IPS-NIHi11 (cell line): ENCODE measurements at regions not wholly inside any gene's neighbourhood (a gene's known extent, or its start where the extent isn't known, plus 50 kb on each side); places are given as distances from the start of the nearest gene placed in this dataset.
"Not testable (repeated sequence)": the region's sequence is repeated elsewhere in the genome, so short reads cannot be mapped to it uniquely, and the experiment has no call there.

Experiments used
- DNase-seq: peaks from one replicate; pipeline ENCODE4 v3.0.0; 2012; ENCODE audit warnings: mixed read lengths, low spot score

DNA sequence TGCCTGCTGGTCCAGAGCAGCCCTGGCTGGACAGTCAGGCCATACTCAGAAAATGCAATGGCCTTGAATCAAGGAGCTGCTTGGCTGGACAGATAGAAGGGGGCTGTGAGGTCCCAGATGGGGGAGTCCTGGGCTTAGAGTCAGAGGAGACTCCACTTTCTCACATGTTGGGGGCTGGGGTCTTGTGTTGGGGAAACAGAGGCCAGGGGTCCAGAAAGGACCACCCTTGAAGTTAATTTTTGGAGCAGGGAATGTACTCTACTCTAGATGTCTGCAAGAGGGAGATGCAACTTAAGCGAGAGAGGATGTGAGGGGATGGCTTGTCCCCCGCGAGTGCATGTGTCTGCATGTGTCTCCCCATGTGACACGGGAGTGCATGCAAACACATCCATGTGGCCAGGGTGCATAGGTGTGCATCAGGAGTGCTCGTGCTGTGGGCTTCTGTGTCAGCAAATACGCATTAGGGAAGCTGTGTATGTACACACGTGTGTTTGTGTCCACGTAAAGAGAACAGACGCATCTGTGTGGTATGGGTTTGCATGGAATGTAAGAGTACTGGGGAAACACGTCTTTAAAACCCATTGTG, 303.2 kb downstream of the MYCN start:
- no peak for DNase-seq

DNA sequence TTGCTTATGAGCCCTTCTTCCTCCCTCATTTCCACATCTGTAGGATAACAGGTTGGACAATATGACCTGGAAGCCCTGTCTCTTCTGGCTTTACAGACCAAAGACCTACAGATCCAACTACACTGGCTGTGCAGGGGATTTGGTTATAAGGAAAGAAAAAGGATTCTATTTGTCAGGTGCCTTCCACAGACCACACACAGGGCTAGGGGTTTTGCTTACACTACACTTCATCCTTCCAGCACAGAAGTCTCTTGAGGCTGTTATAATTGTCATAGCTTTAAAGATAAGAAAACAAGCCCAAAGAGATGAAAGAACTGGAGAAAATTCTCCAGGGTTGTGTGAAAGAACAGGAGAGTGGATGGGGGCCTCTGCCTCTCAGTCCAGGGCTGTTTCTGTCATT, 302.6 kb downstream of the MYCN start:
- DNase-seq, result no peak

DNA sequence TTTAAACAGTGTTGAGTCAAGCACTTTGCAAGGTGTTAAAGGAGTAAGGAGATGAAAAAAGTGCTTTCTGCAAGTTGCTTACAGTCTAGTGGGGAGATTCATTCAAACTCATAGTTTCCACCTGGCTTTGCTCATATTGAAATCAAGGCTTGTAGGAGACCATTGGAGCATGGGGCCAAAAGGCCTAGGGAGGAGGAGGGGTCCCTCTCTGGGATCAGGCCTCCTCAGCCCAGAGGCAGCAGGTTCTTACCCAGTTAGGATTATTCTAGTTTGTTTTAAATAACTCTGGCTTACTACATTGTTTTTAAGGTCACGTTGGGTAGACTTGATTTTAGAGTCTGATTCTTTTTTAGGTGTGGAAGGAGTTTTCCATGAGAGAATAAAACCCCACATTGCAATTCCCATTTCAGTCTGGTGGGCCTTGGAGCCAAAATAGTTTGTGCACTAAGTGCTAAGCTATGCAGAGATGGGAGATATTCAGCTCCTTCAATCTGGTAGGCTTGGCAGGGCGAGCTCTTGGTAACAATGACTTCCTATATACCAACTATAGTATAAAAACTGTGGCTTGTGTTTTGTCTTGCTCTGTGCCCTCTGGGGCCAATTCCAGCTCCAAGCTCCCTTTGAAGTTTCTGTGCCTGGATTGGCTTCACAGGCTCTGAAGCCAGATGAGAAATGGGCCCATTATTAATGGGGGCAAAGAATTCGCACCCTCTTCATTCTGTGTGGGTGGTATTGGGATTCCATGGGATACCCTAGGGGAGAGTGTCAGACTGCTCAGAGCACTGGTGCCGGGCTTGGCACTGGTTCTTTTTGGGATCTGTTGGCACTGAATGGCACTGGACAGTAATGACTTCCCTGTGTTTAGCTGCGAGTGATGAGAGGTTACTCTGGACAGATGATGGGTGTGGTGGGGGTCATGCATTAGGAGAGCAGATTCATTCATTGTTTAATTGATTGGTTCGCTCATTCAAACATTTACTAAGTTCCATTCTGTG, 301.1 kb downstream of the MYCN start:
- DNase-seq, result no peak

DNA sequence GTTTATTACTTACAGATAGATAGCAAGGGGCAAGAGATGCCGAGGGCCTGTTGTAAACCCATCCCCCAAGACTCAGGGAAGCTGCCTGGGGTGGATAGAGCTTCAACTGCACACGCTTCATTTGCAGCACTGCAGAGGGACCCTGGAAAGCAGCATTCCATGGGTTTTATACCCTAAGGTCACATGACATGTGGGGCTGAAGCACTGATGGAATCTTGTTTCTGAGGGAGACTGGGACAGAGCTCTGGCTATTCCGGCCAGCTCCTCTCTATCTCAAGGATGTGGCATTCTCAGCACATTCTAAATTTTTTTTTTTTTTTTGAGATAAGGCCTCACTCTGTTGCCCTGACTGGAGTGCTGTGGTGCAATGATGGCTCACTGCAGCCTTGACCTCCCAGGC, 300.1 kb downstream of the MYCN start:
- DNase-seq, result no peak

DNA sequence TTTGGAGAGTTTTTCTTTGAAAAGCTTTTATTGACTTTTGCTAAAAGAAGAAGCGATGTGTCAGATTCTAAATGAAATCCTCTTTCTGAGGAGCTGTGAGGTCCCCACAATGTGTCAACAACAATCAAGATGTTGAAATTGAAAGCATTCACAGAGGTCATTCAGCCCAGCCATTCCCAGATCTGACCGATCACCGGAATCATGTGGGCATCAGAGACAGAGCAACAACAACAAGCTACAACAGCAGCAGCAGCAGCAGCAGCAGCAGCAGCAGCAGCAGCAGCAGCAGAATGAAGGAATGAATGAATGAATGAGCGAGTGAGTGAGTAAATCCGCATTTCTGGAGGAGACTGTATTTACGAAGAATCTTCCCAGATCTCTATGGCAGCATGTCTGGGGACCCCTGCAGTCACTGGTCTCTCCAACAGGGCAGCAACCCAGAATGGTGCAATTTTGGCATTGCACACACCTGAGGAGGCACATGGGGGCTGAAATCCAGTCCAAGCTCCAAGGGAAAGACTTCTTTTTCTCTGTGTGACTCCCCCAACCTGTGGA, 299.0 kb downstream of the MYCN start:
- DNase-seq, result no peak

DNA sequence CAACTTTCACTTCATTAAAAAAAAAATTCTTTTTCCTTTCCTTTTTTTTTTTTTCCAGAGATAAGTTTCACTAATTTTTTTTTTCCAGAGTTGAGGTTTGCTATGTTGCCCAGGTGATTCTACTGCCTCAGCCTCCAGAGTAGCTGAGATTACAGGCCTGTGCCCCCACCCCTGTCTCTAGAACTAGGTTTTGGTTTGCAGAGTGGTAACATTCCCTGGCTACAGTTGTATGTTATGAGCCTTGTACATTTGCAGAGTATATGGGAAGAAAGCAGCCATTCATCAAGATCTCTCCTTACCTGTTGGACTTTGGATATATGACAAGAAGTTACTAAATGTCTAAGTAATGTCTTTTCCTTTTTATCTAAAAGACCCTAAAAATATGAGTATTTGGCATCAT, 298.4 kb downstream of the MYCN start:
- no peak for DNase-seq

DNA sequence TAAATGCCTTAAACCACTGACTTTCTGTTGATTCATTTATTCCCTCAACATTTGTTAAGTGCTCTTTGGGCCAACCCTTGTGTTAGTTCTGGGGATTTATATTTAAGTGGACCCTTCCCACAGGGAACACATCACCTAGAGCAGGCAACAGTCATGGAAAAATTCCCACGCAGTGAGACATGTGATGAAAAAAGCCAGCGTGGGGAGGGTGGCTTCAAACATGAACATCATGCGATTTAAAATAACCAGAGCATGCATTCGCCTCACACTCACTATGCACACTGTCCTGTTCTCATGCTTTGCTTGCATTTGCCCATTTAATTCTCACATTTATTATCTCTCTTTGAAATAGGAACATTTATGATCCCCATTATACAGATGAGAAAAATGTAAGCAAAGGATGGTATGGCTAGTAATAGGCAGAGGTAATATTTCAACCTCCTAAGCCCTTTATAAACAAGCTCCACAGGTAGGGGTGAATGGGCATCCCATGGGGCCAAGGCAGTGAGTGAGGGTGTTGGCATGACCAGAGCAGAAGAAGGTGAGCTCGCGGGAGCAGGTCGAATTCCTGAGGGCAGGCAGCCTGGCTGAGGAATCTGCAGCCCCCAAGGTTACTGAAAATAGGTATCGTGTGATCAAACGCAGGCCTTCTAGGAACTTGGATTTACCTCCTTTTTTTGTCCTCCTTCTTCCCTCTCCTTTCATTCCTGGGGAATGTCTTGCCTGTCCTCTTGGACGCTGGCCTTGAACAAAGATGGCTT, 297.8 kb downstream of the MYCN start:
- DNase-seq, result no peak

DNA sequence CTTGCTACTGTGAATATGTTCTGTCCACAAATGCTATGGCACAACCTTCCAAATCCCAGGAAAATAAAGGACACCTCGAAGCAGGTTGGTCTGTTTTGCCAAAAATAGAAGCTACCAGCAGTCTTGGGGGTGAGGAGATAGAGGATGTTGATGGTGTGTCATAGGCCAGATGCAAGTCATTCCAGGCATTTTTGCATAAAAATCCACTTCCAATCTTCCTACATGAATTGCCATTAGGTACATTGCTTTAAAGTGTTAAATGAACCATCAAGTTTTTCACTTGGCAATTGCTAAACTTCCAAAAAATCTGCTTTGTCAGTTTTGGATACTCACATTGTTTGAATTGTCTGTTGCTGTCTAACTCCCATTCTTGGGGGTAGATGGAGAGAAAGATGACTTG, 295.4 kb downstream of the MYCN start:
- no peak for DNase-seq

DNA sequence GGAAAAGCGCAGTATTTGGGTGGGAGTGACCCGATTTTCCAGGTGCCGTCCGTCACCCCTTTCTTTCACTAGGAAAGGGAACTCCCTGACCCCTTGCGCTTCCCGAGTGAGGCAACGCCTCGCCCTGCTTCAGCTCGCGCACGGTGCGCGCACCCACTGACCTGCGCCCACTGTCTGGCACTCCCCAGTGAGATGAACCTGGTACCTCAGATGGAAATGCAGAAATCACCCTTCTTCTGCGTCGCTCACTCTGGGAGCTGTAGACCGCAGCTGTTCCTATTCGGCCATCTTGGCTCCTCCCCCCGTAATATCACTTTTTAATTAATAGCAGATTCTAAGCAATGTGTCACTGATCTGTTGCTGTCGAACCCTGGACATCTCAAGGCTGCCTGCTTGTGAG, 294.9 kb downstream of the MYCN start:
- not testable (repeated sequence) for DNase-seq

DNA sequence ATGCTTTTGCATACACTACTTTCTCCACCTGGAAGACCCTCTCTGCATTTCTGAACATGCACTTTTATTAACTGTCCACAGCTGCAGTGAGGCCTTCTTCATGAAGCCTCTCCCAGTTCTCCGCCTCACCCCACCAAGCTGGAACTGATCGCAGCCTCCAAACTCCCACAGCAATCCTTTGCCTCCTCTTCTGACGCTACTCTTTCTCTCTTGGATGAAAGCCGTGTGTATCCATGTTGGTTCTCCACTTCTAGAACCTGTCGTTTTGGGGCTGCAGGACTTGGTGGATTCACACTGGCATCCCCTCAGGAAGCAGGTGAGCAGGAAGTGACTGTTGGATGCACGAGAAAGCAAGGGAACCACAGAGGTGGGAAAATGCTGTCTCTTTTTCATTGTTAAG, 288.6 kb downstream of the MYCN start:
- DNase-seq, result no peak

DNA sequence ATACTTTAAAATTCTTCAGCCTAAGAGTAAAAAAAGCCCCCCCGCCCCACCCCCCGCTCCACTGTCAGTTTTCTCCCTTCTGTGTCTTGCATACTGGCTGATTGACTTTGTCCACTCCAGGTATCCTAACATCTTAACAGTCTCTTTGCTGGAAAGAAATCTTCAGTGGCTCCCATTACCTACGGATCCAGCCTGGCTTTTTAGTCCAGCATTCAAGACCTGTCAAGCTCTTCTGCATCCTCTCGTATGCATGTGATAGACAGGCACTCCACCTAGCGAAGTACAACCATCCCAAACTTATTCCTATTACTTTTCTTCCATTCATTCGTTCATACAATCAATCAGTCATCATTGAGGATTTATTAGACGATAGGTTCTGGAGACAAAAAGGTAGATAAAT, 288.1 kb downstream of the MYCN start:
- DNase-seq, result no peak

DNA sequence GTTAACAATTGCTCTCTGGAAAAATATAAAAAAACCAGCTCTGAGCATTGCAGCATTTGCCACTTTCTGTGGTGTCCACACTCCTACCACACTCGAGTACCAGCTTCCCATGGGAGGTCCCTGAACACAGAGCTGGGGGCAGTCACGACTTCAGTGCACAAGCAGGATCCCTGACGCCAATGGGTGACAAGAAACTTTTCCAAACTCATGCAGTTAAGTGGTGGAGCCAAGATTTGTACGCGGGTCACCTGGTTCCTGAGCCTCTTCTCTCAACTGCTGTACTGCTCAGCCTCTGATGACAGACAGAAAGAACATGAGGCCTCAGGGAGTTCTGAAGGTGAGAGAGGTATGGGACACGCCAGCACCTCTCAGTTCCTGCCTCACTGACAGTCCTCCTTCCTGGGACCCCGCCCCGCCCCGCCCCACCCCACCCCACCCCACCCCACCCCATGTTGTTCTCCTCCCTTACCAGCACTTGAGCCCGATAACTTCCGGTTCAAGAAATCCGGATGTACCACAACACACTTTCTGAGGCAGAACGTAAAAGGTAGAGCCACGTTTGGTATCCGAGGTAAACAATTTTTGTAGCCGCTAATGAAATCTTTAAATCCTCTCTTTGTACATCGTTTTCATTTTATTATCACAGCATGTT, 287.6 kb downstream of the MYCN start:
- no peak for DNase-seq

DNA sequence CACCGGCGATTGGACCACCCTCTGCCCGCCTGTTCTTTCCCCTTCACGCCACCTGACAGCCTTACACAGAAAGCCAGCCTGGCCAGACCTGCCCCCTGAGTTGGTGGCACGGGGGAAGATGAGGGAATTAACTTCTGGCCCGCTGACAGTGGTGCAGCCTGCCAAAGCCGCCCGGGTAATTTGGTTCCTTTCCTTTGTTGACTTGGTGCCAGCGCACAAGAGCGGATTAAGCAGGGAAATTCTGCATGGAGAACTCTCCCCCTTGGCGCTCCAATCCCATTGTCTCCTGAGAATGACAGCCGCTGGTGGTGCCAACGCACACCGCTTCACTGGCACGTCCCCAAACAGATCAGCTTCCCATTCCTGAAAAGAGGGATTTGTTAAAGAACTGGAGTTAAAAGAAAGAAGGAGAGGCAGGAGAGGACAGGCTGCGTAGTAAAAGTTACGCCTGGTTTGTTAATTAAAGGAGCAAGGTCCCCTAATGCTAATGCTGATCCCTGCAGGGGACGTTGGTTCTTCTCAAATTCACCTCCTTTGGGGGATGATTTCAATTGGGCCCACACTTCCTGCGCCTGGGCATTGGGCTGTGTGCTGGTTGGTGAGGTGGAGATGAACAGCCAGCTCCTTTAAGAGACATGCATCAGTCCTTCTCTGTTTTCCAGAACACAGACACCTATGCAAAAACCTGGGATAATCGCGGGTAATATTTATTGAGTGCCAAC, 286.8 kb downstream of the MYCN start:
- DNase-seq, result no peak

DNA sequence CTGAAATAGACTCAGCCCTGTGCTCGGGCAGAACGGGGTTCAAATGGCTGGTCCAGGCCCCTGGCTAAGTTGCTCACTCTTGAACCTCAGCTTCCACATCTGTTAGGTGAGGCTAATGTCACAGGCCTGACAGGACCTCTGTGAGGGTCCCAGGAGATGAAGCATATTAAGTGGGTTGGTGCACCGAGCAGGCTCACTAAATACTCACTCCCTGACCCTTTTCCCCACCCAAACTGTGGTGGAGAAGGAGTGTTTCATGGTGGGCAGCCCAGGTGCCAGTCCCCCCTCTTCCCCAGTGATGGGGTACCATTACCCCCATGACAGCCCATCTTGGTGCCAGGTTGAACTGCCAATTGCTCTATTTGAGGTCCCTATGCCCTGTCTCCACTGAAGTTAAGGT, 286.0 kb downstream of the MYCN start:
- no peak for DNase-seq

DNA sequence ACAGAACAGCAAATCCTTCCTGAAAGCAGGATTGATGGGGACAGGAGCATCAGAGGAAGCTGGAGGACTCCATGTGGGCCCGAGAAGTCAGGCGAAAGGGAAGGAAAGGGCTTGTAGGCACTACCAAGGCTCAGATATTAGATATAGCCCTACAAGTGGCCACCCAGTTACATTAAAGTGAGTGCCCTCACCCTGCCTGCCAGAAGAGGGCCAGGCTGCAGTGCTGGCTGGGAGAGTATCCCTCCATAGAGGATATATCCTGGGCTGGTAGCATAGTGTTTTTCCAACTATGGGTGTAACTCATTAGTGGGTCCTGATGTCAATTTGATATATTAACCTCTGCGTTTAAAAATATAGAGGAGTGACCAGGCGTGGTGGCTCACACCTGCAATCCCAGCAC, 285.2 kb downstream of the MYCN start:
- DNase-seq, result no peak

DNA sequence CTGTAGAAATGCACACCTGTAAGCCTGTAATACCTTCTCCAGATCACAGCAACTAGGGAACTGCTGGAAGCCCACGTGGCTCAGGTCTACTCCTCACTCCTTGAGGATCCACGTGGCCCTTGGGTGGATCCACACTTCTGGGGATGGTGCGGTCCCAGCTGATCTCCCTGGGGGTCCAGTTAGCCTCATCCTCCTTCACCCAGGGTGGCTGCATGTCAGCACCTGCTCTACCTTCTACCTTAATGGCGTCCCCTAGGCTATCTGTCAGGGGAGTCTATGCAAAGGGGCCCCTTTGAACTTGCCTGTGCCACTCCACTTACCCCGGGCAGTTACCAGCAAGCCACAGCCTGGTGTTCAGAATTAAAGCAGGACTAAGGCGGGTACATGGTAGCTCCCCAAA, 284.7 kb downstream of the MYCN start:
- DNase-seq, result no peak

DNA sequence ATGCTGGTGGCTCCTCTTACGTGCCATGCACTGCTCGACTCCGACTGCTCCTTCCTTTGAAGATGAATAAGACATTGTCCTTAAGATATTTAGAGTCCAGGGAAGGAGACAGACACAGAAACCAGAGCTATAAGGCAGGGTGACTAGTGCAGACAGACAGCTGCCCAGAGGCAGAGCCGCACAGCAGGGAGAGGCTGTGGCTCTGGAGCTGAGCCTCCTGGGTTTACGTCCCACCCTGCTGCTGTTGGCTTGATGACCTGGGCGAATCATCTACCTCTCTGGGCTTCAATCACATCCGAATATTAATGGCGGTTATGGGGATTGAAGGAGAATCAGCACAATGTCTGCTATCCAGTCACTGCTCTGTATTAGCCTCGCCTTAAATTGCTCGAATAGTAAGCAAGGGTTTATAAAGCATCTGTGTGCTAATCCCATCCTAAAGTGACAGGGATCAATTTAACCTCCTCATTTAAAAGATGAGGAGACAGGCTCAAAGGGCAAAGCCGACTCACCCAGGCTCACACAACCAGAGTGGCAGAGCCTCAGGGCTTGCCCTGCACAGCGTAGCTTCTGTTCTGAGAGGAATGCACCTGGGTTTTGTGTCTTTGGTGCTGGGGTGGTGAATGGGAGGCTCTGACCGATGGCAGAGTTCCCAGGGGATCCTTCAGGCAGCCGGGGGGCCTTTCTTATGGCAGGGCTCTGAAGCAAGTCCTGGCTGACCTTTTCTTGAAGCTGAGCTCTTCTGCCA, 284.1 kb downstream of the MYCN start:
- DNase-seq, result no peak

DNA sequence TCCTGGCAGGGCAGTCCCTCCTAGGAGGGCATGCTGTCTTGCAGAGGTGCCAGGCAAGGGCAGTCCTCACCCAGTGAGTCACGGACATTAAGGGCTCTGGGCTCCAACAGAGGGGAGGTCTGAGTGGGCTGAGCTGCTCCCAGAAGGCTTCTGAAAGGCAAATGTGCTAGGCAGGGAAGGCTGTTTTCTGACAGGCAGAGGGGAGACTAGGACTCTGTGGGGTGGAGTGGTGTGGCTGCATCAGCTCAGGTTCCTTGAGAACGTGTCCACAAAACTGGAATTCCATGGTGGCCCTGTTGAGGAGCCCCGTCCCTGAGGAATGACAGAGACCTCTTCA, 283.5 kb downstream of the MYCN start:
- no peak for DNase-seq

DNA sequence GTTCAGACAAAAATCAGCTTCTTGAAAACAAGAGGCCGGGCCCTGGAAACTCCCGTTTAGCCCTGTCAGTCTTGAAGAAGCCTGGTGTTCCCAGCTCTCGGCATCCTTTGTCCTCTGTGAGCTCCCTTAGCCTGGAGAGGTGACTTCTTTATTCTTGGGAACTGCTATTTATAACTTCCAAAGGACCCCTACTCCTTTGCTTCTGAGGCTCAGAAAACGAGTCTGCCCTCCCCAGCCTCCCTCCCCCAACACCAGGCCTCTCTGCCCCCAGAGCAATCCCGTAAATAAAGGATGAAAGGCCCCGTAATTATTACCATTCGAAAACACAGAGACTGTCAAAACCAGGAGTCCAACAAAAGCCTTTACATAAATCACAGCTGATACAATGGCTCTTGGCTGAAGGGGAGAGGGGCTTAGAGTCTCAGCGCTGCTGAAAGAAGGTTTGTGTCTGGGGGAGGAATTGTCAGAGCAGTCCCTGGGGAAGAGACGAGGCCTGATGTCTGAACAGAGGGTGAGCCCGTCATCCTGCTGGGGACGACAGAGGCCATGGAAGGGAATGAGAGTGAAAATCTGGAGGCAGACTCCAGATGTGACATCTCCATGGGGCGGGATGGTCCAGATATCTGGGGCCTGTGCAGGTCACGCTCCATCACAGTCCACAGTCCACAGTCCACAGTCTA, 283.0 kb downstream of the MYCN start:
- DNase-seq, result no peak

DNA sequence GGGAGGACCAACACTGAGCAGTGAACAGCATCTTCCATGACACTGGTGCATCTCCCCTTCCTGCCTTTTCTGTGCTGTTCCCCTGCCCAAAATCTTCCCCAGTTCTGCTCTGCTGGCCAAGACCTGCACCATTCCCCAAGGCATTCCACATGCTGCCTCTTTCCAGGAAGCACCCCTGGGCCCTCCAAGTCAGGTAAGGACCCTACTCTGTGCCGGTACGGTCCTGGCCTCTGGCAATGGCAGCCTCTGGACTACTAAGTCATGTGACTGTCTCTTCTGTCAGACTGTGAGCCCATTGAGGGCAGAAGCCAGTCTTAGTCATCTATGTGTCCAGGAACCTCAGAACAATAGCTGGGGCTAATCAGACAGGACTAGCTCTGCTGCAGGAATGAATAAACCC, 282.0 kb downstream of the MYCN start:
- DNase-seq, result no peak
